Endodermal cell (in vitro differentiated cells): ENCODE measurements at regions not wholly inside any gene's neighbourhood (a gene's known extent, or its start where the extent isn't known, plus 50 kb on each side); places are given as distances from the start of the nearest gene placed in this dataset.

Experiments
- DNase-seq: peaks from one replicate; pipeline ENCODE4 v3.0.0-alpha.2; 2017
- H3K27ac ChIP-seq: 2 replicates; pipeline ENCODE4 v1.5.1; 2013; ENCODE audit warnings: mild to moderate bottlenecking, low read depth, low read length, moderate library complexity
- H3K27me3 ChIP-seq: 2 replicates; pipeline ENCODE4 v1.6.1; 2013; ENCODE audit warnings: mild to moderate bottlenecking, low read length, moderate library complexity; ENCODE audit not compliant: insufficient read depth, control insufficient read depth, poor library complexity, severe bottlenecking
- H3K36me3 ChIP-seq: 2 replicates; pipeline ENCODE4 v1.7.0; 2013; ENCODE audit warnings: mild to moderate bottlenecking, low read length, moderate library complexity; ENCODE audit not compliant: control insufficient read depth, insufficient read depth
- H3K4me1 ChIP-seq: one replicate; pipeline ENCODE4 v1.7.0; 2013; ENCODE audit warnings: low read length; ENCODE audit not compliant: control insufficient read depth, insufficient read depth
- H3K4me3 ChIP-seq: 2 replicates; pipeline ENCODE4 v1.5.1; 2013; ENCODE audit warnings: mild to moderate bottlenecking, low read length, moderate library complexity
- H3K9ac ChIP-seq: 2 replicates; pipeline ENCODE4 v1.6.1; 2013; ENCODE audit warnings: mild to moderate bottlenecking, low read length, moderate library complexity; ENCODE audit not compliant: poor library complexity, severe bottlenecking; ENCODE audit errors: extremely low read depth
- H3K9me3 ChIP-seq: 2 replicates; pipeline ENCODE4 v1.6.1; 2013; ENCODE audit warnings: mild to moderate bottlenecking, low read length, moderate library complexity; ENCODE audit not compliant: control insufficient read depth
- H3K27ac Mint-ChIP-seq: 2 replicates; pipeline ENCODE4 v1.8.0; 2020; ENCODE audit warnings: mixed read lengths
- H3K27me3 Mint-ChIP-seq: 2 replicates; pipeline ENCODE4 v1.8.0; 2021; ENCODE audit warnings: mild to moderate bottlenecking, mixed read lengths; ENCODE audit not compliant: insufficient read depth
- H3K36me3 Mint-ChIP-seq: 2 replicates; pipeline ENCODE4 v1.8.0; 2020; ENCODE audit warnings: low read depth, mixed read lengths
- H3K4me1 Mint-ChIP-seq: 2 replicates; pipeline ENCODE4 v1.8.0; 2020; ENCODE audit warnings: mixed read lengths
- H3K4me3 Mint-ChIP-seq: 2 replicates; pipeline ENCODE4 v1.8.0; 2020; ENCODE audit warnings: mild to moderate bottlenecking, moderate library complexity, mixed read lengths
- H3K9me3 Mint-ChIP-seq: 2 replicates; pipeline ENCODE4 v1.8.0; 2020; ENCODE audit warnings: mild to moderate bottlenecking, mixed read lengths
- CTCF ChIP-seq: fragments of 200-600 bp; sonication (generic); conservative IDR thresholded peaks from 2 replicates; pipeline ENCODE4 v1.5.0; 2021; ENCODE audit warnings: antibody characterized with exemption, mild to moderate bottlenecking
- WGBS, 2 experiments: methylation state at CpG; one replicate each; pipeline versions ENCODE4 v1.1.5 to v1.1.7; 2013; ENCODE audit warnings: missing lambda C conversion rate in 2 of 2, mixed read lengths in 1 of 2; ENCODE audit not compliant: insufficient coverage in 1 of 2, insufficient read length in 1 of 2; 5-methylcytosine and 5-hydroxymethylcytosine counted together

GRCh38 chr12:69108037-69108436 lies 131.3 kb upstream of the CPSF6 start:
- Histone ChIP-seq H3K36me3 (no peaks in the 10 kb centered on the region), H3K9ac (no peak overlapping the region), H3K4me1 (peaks cover 2% of the 10 kb centered on the region), H3K9me3 (no peaks in the 10 kb centered on the region), H3K4me3 (no peak overlapping the region), H3K27ac (no peak overlapping the region), H3K27me3 (no peaks in the 10 kb centered on the region)
- Mint-ChIP-seq H3K4me3 (no peak overlapping the region), H3K9me3 (no peaks in the 10 kb centered on the region), H3K27me3 (no peaks in the 10 kb centered on the region), H3K27ac (no peak overlapping the region), H3K36me3 (no peaks in the 10 kb centered on the region), H3K4me1 (peaks cover 8% of the 10 kb centered on the region)
- 60 to 61% methylated on average over 2 of the region's 2 CpGs for WGBS, 2 experiments
- peak; percentile 54 for TF ChIP-seq CTCF
- DNase-seq = no peak

DNA sequence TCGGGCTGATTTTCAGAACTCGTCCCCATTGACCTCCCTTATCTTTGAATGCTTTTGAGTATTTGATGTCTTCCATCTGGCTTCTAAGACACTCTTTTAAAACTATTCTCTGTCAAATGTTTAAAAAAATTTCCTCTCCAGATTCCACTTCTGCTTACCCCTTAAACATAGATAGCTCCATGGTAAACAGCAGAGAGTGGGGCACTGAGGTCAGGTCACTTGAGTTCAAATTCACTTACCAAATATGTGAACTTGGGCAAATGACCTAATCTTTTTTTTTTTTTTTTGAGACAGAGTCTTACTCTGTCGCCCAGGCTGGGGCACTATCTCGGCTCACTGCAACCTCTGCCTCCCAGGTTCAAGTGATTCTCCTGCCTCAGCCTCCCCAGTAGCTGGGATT lies 126.8 kb upstream of the CPSF6 start:
- WGBS, 2 experiments = 96 to 100% methylated on average over 2 to 4 of the region's 4 CpGs
- Mint-ChIP-seq H3K36me3 (no peaks in the 10 kb centered on the region), H3K4me1 (peaks cover 8% of the 10 kb centered on the region), H3K27me3 (no peaks in the 10 kb centered on the region), H3K9me3 (no peaks in the 10 kb centered on the region), H3K4me3 (no peak overlapping the region), H3K27ac (no peak overlapping the region)
- H3K27ac ChIP-seq = no peak overlapping the region
- no peaks in the 10 kb centered on the region for H3K4me1 ChIP-seq
- no peaks in the 10 kb centered on the region for H3K9me3 ChIP-seq
- no peaks in the 10 kb centered on the region for H3K27me3 ChIP-seq
- H3K9ac ChIP-seq = no peak overlapping the region
- no peak for DNase-seq
- no peak overlapping the region for H3K4me3 ChIP-seq
- no peak for TF ChIP-seq CTCF
- no peaks in the 10 kb centered on the region for H3K36me3 ChIP-seq

- no peaks in the 10 kb centered on the region for H3K4me1 ChIP-seq
- no peak overlapping the region for H3K27ac Mint-ChIP-seq
- 88 to 98% methylated on average over 2 of the region's 3 CpGs for WGBS, 2 experiments
- no peaks in the 10 kb centered on the region for H3K36me3 Mint-ChIP-seq
- H3K36me3 ChIP-seq = no peaks in the 10 kb centered on the region
- no peak overlapping the region for H3K4me3 ChIP-seq
- TF ChIP-seq CTCF = no peak
- no peaks in the 10 kb centered on the region for H3K27me3 ChIP-seq
- no peaks in the 10 kb centered on the region for H3K27me3 Mint-ChIP-seq
- H3K9ac ChIP-seq = no peak overlapping the region
- H3K9me3 ChIP-seq = no peaks in the 10 kb centered on the region
- H3K4me3 Mint-ChIP-seq = no peak overlapping the region
- H3K9me3 Mint-ChIP-seq = no peaks in the 10 kb centered on the region
- H3K4me1 Mint-ChIP-seq = no peaks in the 10 kb centered on the region
- no peak for DNase-seq
- H3K27ac ChIP-seq = no peak overlapping the region
These were observed 124.3 kb upstream of the CPSF6 start for GRCh38 chr12:69115099-69115498.
